ENCODE measurements at regions not wholly inside any gene's neighbourhood (a gene's known extent, or its start where the extent isn't known, plus 50 kb on each side); places are given as distances from the start of the nearest gene placed in this dataset.

DNA sequence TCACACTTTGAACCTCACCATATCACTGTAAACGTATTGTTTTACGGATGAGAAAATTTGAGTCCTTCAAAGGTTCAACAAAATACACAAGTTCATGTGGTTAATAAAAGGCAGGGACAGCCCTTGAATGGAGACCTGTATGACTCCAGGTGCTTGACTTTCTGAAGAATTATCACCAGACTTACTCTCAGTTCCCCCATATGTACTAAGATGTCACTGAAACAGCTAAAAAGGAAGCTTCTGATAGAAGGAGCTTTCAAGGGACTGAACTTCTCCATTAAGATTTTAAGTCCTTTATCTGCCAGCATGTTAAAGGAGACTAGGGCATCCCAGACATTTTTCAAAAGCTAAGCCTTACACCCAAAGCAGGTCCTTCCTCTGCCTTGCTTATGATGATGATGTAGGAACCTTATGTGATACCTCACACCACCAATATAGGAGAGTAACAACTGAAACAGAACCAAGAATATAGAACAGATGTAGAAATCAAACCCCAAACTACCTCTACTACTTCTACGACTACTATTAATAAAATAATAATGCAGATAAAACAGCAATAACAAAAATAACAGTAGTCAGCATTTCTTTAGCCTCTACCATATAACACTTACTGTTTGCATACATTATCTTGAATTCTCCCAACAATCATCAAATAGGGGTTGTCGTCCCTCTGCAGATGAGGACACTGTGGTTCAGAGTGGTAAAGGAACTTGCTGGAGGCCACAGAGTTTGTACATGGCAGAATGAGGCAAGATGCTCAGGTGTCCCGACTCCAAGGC is 273.9 kb downstream of the ELAVL2 start:
- H3F3A ChIP-seq (ENCODE audit: insufficient read depth, low read length, poor library complexity, severe bottlenecking) = no peaks in the 10 kb centered on the region
- no peaks in the 10 kb centered on the region for H3K9me3 ChIP-seq (ENCODE audit: low read length)
- no peak overlapping the region for H3K4me2 ChIP-seq (ENCODE audit: low read length)
- no peaks in the 10 kb centered on the region for H3K9me2 ChIP-seq (ENCODE audit: insufficient read depth, low read length)
- no peaks in the 10 kb centered on the region for H3K27me3 ChIP-seq (ENCODE audit: insufficient read depth, low read depth, low read length)
- H3K36me3 ChIP-seq (ENCODE audit: insufficient read depth, low read length) = no peaks in the 10 kb centered on the region
- no peak for TF ChIP-seq SMC3 (conservative IDR thresholded peaks at IDR 0.05; ENCODE audit: poor library complexity)
- no peak for TF ChIP-seq POLR2AphosphoS5 (IDR thresholded peaks at IDR 0.05)
- no peak for TF ChIP-seq MXI1 (conservative IDR thresholded peaks at IDR 0.05; ENCODE audit: poor library complexity, severe bottlenecking)
- TF ChIP-seq EZH2 (IDR thresholded peaks at IDR 0.05; ENCODE audit: borderline replicate concordance, insufficient read depth, low read length, poor library complexity, severe bottlenecking) = no peak
- TF ChIP-seq, protein P1, sequence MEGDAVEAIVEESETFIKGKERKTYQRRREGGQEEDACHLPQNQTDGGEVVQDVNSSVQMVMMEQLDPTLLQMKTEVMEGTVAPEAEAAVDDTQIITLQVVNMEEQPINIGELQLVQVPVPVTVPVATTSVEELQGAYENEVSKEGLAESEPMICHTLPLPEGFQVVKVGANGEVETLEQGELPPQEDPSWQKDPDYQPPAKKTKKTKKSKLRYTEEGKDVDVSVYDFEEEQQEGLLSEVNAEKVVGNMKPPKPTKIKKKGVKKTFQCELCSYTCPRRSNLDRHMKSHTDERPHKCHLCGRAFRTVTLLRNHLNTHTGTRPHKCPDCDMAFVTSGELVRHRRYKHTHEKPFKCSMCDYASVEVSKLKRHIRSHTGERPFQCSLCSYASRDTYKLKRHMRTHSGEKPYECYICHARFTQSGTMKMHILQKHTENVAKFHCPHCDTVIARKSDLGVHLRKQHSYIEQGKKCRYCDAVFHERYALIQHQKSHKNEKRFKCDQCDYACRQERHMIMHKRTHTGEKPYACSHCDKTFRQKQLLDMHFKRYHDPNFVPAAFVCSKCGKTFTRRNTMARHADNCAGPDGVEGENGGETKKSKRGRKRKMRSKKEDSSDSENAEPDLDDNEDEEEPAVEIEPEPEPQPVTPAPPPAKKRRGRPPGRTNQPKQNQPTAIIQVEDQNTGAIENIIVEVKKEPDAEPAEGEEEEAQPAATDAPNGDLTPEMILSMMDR (IDR thresholded peaks at IDR 0.05; ENCODE audit: poor library complexity, severe bottlenecking) = no peak
- no peak for TF ChIP-seq EP300 (conservative IDR thresholded peaks at IDR 0.05; ENCODE audit: poor library complexity, severe bottlenecking)
- TF ChIP-seq, protein P2, sequence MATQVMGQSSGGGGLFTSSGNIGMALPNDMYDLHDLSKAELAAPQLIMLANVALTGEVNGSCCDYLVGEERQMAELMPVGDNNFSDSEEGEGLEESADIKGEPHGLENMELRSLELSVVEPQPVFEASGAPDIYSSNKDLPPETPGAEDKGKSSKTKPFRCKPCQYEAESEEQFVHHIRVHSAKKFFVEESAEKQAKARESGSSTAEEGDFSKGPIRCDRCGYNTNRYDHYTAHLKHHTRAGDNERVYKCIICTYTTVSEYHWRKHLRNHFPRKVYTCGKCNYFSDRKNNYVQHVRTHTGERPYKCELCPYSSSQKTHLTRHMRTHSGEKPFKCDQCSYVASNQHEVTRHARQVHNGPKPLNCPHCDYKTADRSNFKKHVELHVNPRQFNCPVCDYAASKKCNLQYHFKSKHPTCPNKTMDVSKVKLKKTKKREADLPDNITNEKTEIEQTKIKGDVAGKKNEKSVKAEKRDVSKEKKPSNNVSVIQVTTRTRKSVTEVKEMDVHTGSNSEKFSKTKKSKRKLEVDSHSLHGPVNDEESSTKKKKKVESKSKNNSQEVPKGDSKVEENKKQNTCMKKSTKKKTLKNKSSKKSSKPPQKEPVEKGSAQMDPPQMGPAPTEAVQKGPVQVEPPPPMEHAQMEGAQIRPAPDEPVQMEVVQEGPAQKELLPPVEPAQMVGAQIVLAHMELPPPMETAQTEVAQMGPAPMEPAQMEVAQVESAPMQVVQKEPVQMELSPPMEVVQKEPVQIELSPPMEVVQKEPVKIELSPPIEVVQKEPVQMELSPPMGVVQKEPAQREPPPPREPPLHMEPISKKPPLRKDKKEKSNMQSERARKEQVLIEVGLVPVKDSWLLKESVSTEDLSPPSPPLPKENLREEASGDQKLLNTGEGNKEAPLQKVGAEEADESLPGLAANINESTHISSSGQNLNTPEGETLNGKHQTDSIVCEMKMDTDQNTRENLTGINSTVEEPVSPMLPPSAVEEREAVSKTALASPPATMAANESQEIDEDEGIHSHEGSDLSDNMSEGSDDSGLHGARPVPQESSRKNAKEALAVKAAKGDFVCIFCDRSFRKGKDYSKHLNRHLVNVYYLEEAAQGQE (IDR thresholded peaks at IDR 0.05; ENCODE audit: borderline replicate concordance) = no peak
- TF ChIP-seq RAD21 (conservative IDR thresholded peaks at IDR 0.05) = no peak
- TF ChIP-seq TAF1 (IDR thresholded peaks at IDR 0.05; ENCODE audit: low read depth) = no peak
- H3K27ac ChIP-seq (ENCODE audit: low read length) = no peak overlapping the region
- no peak overlapping the region for H3K4me3 ChIP-seq (ENCODE audit: low read length)
- no peak overlapping the region for H3K9ac ChIP-seq (ENCODE audit: low read length)
- no peaks in the 10 kb centered on the region for H3K79me2 ChIP-seq (replicated peaks; ENCODE audit: insufficient read depth, low read length)
- H2AFZ ChIP-seq (ENCODE audit: low read depth, low read length) = no peak overlapping the region
- H4K20me1 ChIP-seq (ENCODE audit: insufficient read depth) = no peaks in the 10 kb centered on the region

DNA sequence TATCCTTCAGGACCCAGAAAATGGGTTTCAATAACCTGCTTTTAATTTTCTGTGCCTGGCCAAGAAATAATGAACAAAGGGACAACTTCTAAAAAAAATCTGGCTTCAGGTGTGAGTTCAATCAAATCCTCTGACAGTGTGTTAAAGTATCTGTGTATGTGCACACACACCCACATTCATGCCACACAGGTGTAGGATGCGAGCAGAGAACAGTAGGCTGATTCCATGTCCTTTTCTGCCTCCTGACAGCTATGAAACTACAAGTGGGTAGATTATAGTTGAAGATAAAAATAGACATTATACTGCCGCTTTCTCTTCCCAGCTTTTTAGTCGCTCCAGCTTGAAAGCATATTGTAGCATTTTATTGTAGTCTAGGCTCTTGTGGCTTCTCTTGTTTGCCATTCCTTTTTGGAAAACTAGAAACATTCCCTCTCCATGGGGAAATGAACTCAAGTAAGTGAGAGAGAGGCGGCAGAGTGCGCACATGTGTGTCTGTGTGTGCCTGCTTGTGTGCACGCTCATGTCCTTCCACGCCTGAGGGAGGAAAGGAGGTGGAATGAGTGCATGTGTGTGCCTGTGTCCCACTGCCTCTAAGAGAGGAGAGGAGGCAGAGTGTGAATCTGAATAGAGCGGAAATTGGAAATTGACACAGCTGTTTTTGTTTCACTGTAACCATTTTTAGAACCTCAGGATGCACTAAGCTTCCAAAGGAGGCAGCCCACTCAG is 273.0 kb downstream of the ELAVL2 start:
- Histone ChIP-seq H3K9me3 (ENCODE audit: low read length) (no peaks in the 10 kb centered on the region), H2AFZ (ENCODE audit: low read depth, low read length) (no peak overlapping the region), H3K9me2 (ENCODE audit: insufficient read depth, low read length) (no peaks in the 10 kb centered on the region), H3K9ac (ENCODE audit: low read length) (no peak overlapping the region), H4K20me1 (ENCODE audit: insufficient read depth) (no peaks in the 10 kb centered on the region), H3F3A (ENCODE audit: insufficient read depth, low read length, poor library complexity, severe bottlenecking) (no peaks in the 10 kb centered on the region), H3K4me3 (ENCODE audit: low read length) (no peak overlapping the region), H3K79me2 (replicated peaks; ENCODE audit: insufficient read depth, low read length) (no peaks in the 10 kb centered on the region), H3K4me2 (ENCODE audit: low read length) (no peak overlapping the region), H3K27ac (ENCODE audit: low read length) (no peak overlapping the region), H3K36me3 (ENCODE audit: insufficient read depth, low read length) (no peaks in the 10 kb centered on the region), H3K27me3 (ENCODE audit: insufficient read depth, low read depth, low read length) (no peaks in the 10 kb centered on the region)
- TF ChIP-seq, protein P2 (IDR thresholded peaks at IDR 0.05; ENCODE audit: borderline replicate concordance) = no peak
- TF ChIP-seq TAF1 (IDR thresholded peaks at IDR 0.05; ENCODE audit: low read depth) (no peak), SMC3 (conservative IDR thresholded peaks at IDR 0.05; ENCODE audit: poor library complexity) (no peak), POLR2AphosphoS5 (IDR thresholded peaks at IDR 0.05) (no peak), EP300 (conservative IDR thresholded peaks at IDR 0.05; ENCODE audit: poor library complexity, severe bottlenecking) (no peak), MXI1 (conservative IDR thresholded peaks at IDR 0.05; ENCODE audit: poor library complexity, severe bottlenecking) (no peak)
- TF ChIP-seq, protein P1 (IDR thresholded peaks at IDR 0.05; ENCODE audit: poor library complexity, severe bottlenecking) = no peak
